ENCODE measurements at regions not wholly inside any gene's neighbourhood (a gene's known extent, or its start where the extent isn't known, plus 50 kb on each side); places are given as distances from the start of the nearest gene placed in this dataset.

DNA sequence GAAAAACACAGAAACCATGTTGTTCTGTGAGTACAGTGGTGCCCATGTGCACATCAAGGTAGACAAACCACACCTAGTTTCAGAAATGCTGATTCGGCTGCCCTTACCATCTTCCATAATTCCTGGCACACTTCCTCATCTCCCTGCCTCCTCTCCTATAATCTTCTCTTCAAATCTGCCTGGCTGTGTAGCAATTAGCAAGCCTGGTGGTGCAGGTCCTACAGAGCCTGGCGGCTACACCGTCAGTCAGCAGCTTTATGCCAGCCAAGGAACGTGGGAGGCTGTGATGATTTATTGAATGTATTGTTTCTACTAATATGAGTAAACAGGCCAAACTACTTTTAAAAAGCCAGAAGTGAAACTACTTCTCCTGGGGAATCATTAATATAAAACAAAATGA lies 106.8 kb downstream of the SEMA6D start:
- Histone ChIP-seq H3K27ac (no peak overlapping the region), H3K27me3 (no peaks in the 10 kb centered on the region), H3K4me1 (peaks cover 0 to 21% (median 0%) of the 10 kb centered on the region in 3 donors), H3K9me3 (no peaks in the 10 kb centered on the region), H3K36me3 (no peaks in the 10 kb centered on the region), H3K4me3 (no peak overlapping the region)
- TF ChIP-seq EP300 (IDR thresholded peaks at IDR 0.05) (no peak), POLR2A (IDR thresholded peaks at IDR 0.05) (no peak), POLR2AphosphoS5 (IDR thresholded peaks at IDR 0.05) (no peak)
- TF ChIP-seq, protein P1, sequence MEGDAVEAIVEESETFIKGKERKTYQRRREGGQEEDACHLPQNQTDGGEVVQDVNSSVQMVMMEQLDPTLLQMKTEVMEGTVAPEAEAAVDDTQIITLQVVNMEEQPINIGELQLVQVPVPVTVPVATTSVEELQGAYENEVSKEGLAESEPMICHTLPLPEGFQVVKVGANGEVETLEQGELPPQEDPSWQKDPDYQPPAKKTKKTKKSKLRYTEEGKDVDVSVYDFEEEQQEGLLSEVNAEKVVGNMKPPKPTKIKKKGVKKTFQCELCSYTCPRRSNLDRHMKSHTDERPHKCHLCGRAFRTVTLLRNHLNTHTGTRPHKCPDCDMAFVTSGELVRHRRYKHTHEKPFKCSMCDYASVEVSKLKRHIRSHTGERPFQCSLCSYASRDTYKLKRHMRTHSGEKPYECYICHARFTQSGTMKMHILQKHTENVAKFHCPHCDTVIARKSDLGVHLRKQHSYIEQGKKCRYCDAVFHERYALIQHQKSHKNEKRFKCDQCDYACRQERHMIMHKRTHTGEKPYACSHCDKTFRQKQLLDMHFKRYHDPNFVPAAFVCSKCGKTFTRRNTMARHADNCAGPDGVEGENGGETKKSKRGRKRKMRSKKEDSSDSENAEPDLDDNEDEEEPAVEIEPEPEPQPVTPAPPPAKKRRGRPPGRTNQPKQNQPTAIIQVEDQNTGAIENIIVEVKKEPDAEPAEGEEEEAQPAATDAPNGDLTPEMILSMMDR (IDR thresholded peaks at IDR 0.05): no peak
- no peak for ATAC-seq
- 65% methylated on average over 2 of the region's 4 CpGs; no CpG with 5 or more reads in 1 of the 2 donors for WGBS, 2 donors (ENCODE audit: low coverage in 1 of 2)

DNA sequence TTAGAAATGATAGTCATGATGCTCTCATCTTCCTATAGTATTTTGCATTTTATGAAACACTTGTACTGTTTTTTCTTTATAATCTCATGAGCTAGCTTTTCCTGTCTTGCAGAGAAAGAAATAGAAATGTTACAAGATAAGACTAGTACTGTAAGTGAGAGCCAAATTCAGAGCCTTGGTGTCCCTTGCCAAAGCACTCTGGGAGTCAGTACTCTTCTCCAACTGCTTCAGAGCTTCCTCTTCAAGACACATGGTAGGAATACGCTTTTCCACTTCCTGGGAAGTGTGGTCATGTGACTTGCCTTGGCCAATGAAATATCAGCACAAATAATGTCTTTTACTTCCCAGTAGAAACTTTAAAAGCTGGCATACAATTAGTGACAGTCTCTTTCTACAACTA lies 112.4 kb downstream of the SEMA6D start:
- no peak for TF ChIP-seq EP300 (IDR thresholded peaks at IDR 0.05)
- no peak for TF ChIP-seq POLR2AphosphoS5 (IDR thresholded peaks at IDR 0.05)
- Histone ChIP-seq H3K4me3 (no peak overlapping the region), H3K27ac (no peak overlapping the region), H3K36me3 (no peaks in the 10 kb centered on the region), H3K9me3 (no peaks in the 10 kb centered on the region), H3K27me3 (no peaks in the 10 kb centered on the region), H3K4me1 (no peaks in the 10 kb centered on the region)
- no peak for ATAC-seq
- WGBS, 2 donors (ENCODE audit: low coverage in 1 of 2): 63% methylated on average over 1 of the region's 1 CpG; no CpG with 5 or more reads in 1 of the 2 donors

DNA sequence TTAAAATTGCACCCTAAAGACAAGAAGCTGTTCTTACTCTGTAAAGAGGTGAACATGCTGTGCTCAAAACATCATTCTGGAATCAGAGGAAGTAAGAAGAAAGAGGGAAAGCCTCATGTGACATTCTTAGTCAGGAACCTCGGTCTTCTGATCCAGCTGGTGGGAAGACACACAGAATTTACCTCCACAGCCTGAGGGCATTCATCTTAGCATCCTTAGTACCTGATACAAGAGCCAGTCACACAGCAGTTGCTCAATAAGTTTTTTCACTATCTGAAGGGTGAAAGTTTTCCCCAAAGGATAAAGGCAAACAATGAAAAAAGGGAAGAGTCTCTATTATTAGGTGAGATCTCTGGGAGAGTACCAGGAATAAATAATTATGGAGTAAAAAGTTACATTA lies 116.8 kb downstream of the SEMA6D start:
- TF ChIP-seq EP300 (IDR thresholded peaks at IDR 0.05) (no peak), POLR2A (IDR thresholded peaks at IDR 0.05) (no peak), POLR2AphosphoS5 (IDR thresholded peaks at IDR 0.05) (no peak)
- TF ChIP-seq, protein P1 (IDR thresholded peaks at IDR 0.05): no peak
- no peaks in the 10 kb centered on the region for H3K36me3 ChIP-seq
- H3K4me1 ChIP-seq: no peaks in the 10 kb centered on the region
- H3K27ac ChIP-seq: no peak overlapping the region
- no peak for ATAC-seq
- no peaks in the 10 kb centered on the region for H3K9me3 ChIP-seq
- no peaks in the 10 kb centered on the region for H3K27me3 ChIP-seq
- WGBS, 2 donors (ENCODE audit: low coverage in 1 of 2): 86% methylated on average over 1 of the region's 1 CpG; no CpG with 5 or more reads in 1 of the 2 donors
- H3K4me3 ChIP-seq: no peak overlapping the region

DNA sequence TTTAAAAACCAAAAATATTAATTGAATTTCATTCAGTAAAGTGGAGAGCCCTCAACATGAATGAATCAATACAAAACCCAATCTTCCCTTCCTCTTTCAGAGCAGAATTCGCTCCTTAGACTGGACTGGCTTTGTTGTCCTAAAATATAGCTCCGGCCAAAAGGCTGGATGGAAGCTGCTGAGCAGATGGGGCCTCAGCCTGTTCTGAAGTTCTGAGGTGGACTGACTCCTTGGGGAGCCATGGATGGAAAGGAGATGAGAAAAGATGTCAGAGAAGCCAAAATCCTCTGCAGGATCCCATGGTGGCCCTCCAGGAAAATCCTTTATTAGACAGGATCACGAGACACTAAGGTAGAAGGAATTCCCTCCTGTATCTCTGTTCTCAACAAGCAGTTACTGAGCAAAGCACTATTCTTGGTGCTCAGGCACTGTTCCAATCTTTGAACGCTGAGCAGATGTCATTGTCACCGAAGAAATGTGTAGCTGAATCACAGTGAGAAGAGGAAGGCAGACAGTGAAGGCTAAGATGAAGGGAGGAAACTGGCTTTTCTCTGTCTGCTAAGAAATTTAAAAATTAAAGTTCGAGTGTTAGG lies 122.0 kb downstream of the SEMA6D start:
- Histone ChIP-seq H3K36me3 (no peaks in the 10 kb centered on the region), H3K27me3 (no peaks in the 10 kb centered on the region), H3K4me1 (no peaks in the 10 kb centered on the region), H3K27ac (no peak overlapping the region), H3K4me3 (no peak overlapping the region), H3K9me3 (no peaks in the 10 kb centered on the region)
- WGBS, 2 donors (ENCODE audit: low coverage in 1 of 2): 54 to 83% methylated on average over 2 to 6 of the region's 6 CpGs
- ATAC-seq: no peak
- TF ChIP-seq EP300 (IDR thresholded peaks at IDR 0.05): no peak
- TF ChIP-seq, protein P1 (IDR thresholded peaks at IDR 0.05): no peak
- TF ChIP-seq POLR2AphosphoS5 (IDR thresholded peaks at IDR 0.05): no peak
- no peak for TF ChIP-seq POLR2A (IDR thresholded peaks at IDR 0.05)

DNA sequence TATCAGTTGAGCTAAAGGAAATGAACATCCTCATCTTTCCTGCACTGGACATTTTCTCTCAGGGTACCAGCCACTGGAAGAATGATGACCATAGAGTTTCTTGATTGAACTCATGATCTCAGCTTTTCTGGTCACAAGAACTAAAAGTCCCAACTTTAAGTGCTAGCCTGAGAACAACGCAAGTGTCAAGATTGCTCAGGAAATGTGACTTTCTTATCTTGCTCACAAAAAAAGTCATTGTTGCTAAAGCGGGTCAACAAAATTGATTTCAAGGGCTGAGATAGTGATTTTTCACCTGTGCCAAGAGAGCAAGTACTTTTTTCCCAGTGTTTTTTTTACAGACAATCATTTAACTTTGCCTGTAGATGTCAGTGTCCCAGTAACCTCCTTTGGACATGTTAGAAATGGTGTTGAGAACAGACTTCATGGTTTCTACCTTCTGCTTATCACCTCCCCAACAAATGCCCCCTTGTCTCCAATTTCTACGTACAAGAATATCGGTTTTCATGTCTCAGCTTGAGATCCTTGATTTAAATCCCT lies 125.9 kb downstream of the SEMA6D start:
- Histone ChIP-seq H3K4me3 (no peak overlapping the region), H3K4me1 (no peaks in the 10 kb centered on the region), H3K27ac (no peak overlapping the region), H3K27me3 (no peaks in the 10 kb centered on the region), H3K9me3 (no peaks in the 10 kb centered on the region), H3K36me3 (no peaks in the 10 kb centered on the region)
- WGBS, 2 donors (ENCODE audit: low coverage in 1 of 2): 78 to 85% methylated on average over 4 of the region's 4 CpGs
- ATAC-seq: no peak
- TF ChIP-seq, protein P1 (IDR thresholded peaks at IDR 0.05): no peak
- TF ChIP-seq POLR2AphosphoS5 (IDR thresholded peaks at IDR 0.05) (no peak), POLR2A (IDR thresholded peaks at IDR 0.05) (no peak), EP300 (IDR thresholded peaks at IDR 0.05) (no peak)
